CD4-positive, alpha-beta T cell treated with Interleukin-10 for 1 hour (primary cell): ENCODE measurements at regions not wholly inside any gene's neighbourhood (a gene's known extent, or its start where the extent isn't known, plus 50 kb on each side); places are given as distances from the start of the nearest gene placed in this dataset.

Experiments
- DNase-seq: peaks from one replicate; pipeline ENCODE4 v3.0.0-alpha.2; 2020

GRCh38 chr1:29704430-29704829, 468.1 kb downstream of the PTPRU start:
- no peak for DNase-seq

GRCh38 chr1:29703596-29704370, 467.5 kb downstream of the PTPRU start:
- DNase-seq, result no peak

- DNase-seq, result no peak
Observed at GRCh38 chr1:29700491-29700890, 464.2 kb downstream of the PTPRU start.

GRCh38 chr1:29698626-29699025, 462.3 kb downstream of the PTPRU start:
- DNase-seq, result no peak

- DNase-seq, result no peak
Observed at GRCh38 chr1:29698033-29698432, 461.7 kb downstream of the PTPRU start.

GRCh38 chr1:29697391-29697780, 461.1 kb downstream of the PTPRU start:
- DNase-seq, result no peak

GRCh38 chr1:29696656-29697390, 460.5 kb downstream of the PTPRU start:
- no peak for DNase-seq

GRCh38 chr1:29695803-29696202, 459.5 kb downstream of the PTPRU start:
- DNase-seq, result no peak

- DNase-seq, result no peak
Observed at GRCh38 chr1:29695036-29695435, 458.7 kb downstream of the PTPRU start.

- no peak for DNase-seq
Observed at GRCh38 chr1:29691499-29691898, 455.2 kb downstream of the PTPRU start.

- DNase-seq, result no peak
Observed at GRCh38 chr1:29690156-29690555, 453.8 kb downstream of the PTPRU start.

- no peak for DNase-seq
Observed at GRCh38 chr1:29689372-29690030, 453.2 kb downstream of the PTPRU start.

GRCh38 chr1:29688471-29689365, 452.4 kb downstream of the PTPRU start:
- DNase-seq, result no peak

GRCh38 chr1:29687601-29688244, 451.4 kb downstream of the PTPRU start:
- no peak for DNase-seq

- DNase-seq, result no peak
Observed at GRCh38 chr1:29687166-29687565, 450.8 kb downstream of the PTPRU start.

GRCh38 chr1:29686012-29686930, 449.9 kb downstream of the PTPRU start:
- DNase-seq, result no peak

GRCh38 chr1:29685387-29685786, 449.1 kb downstream of the PTPRU start:
- no peak for DNase-seq

GRCh38 chr1:29684141-29684540, 447.8 kb downstream of the PTPRU start:
- DNase-seq, result no peak

- DNase-seq, result no peak
Observed at GRCh38 chr1:29683472-29683871, 447.1 kb downstream of the PTPRU start.

GRCh38 chr1:29682919-29683295, 446.6 kb downstream of the PTPRU start:
- DNase-seq, result no peak
